DOHH2 (cell line): ENCODE measurements at regions not wholly inside any gene's neighbourhood (a gene's known extent, or its start where the extent isn't known, plus 50 kb on each side); places are given as distances from the start of the nearest gene placed in this dataset.

Experiments
- H3F3A ChIP-seq: fragments of 200-600 bp; sonication (generic), shearing (Covaris generic); 2 replicates; pipeline ENCODE4 v1.6.0; 2016; ENCODE audit warnings: antibody characterized with exemption, mild to moderate bottlenecking; ENCODE audit not compliant: control insufficient read depth, insufficient read depth
- H3K27ac ChIP-seq: fragments of 200-600 bp; sonication (generic); 2 replicates; pipeline ENCODE4 v1.5.1; 2014; ENCODE audit warnings: low read depth, mild to moderate bottlenecking, low read length, moderate library complexity
- H3K27me3 ChIP-seq: fragments of 200-600 bp; sonication (generic); 2 replicates; pipeline ENCODE4 v1.6.1; 2014; ENCODE audit warnings: mild to moderate bottlenecking, low read length, mixed read lengths; ENCODE audit not compliant: control insufficient read depth
- H3K36me3 ChIP-seq: fragments of 200-600 bp; sonication (generic); 2 replicates; pipeline ENCODE4 v1.6.1; 2014; ENCODE audit warnings: mild to moderate bottlenecking, low read length, moderate library complexity, mixed read lengths; ENCODE audit not compliant: control insufficient read depth
- H3K4me1 ChIP-seq: fragments of 200-600 bp; sonication (generic); 2 replicates; pipeline ENCODE4 v1.6.1; 2014; ENCODE audit warnings: mild to moderate bottlenecking, low read length, mixed read lengths; ENCODE audit not compliant: control insufficient read depth
- H3K4me2 ChIP-seq: fragments of 200-600 bp; sonication (generic); 2 replicates; pipeline ENCODE4 v1.6.0; 2014; ENCODE audit warnings: mild to moderate bottlenecking, low read length, moderate library complexity
- H3K4me3 ChIP-seq: fragments of 200-600 bp; sonication (generic); 2 replicates; pipeline ENCODE4 v1.5.1; 2014; ENCODE audit warnings: mild to moderate bottlenecking, low read length, mixed read lengths
- H3K79me2 ChIP-seq: fragments of 200-600 bp; sonication (generic); 2 replicates; pipeline ENCODE4 v1.6.1; 2014; ENCODE audit warnings: mild to moderate bottlenecking, low read length, mixed read lengths; ENCODE audit not compliant: control insufficient read depth
- H3K9me2 ChIP-seq: fragments of 200-600 bp; sonication (generic); replicated peaks from 2 replicates; pipeline ENCODE4 v1.6.1; 2014; ENCODE audit warnings: mild to moderate bottlenecking, low read length, mixed read lengths; ENCODE audit not compliant: control insufficient read depth
- H3K9me3 ChIP-seq: fragments of 200-600 bp; sonication (generic); 2 replicates; pipeline ENCODE4 v1.6.1; 2014; ENCODE audit warnings: antibody characterized with exemption, low read length, mixed read lengths; ENCODE audit not compliant: control insufficient read depth, insufficient read depth
- H4K20me1 ChIP-seq: fragments of 200-600 bp; sonication (generic); 2 replicates; pipeline ENCODE4 v1.6.0; 2014; ENCODE audit warnings: low read depth, mild to moderate bottlenecking, antibody characterized with exemption, low read length, moderate library complexity; ENCODE audit not compliant: control insufficient read depth, insufficient read depth
- EZH2phosphoT487 ChIP-seq: fragments of 200-600 bp; sonication (generic); IDR thresholded peaks from 2 replicates; pipeline ENCODE4 v1.6.1; 2017; ENCODE audit warnings: borderline replicate concordance, mild to moderate bottlenecking, antibody characterized with exemption, low read length, moderate library complexity, mixed read lengths
- TF ChIP-seq, protein P1 (sequence below): fragments of 200-600 bp; sonication (generic); IDR thresholded peaks from one replicate; pipeline ENCODE4 v1.5.1; 2014; ENCODE audit warnings: antibody characterized with exemption, mild to moderate bottlenecking, low read depth, low read length; ENCODE audit not compliant: poor library complexity, severe bottlenecking

DNA sequence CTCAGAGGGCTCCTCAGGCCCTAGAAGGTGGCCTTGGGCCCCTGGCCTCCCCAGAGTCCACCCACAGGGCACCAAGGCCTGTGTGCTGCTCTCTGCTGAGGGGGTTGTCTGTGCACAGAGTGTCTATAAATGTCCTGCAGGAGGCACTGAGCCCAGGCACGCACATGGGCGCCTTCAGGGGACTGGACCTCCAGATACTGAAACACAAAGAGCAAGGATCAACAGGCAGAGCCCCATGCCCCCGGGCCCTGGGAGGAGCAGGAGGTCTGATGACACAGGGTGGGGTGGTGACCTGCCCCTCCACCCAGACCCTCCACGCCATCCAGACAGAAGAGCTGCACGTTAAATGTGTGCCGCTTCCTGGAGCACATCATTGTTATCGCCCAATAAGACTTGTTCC lies 64.6 kb upstream of the SIMC1 start:
- Histone ChIP-seq H3K4me3 (no peak overlapping the region), H3K9me2 (no peaks in the 10 kb centered on the region), H3F3A (no peaks in the 10 kb centered on the region), H3K79me2 (no peaks in the 10 kb centered on the region), H3K27me3 (peaks cover 10% of the 10 kb centered on the region; the same call in 1 of the 2 replicates), H3K4me1 (no peaks in the 10 kb centered on the region), H3K4me2 (no peak overlapping the region), H3K27ac (no peak overlapping the region), H3K9me3 (no peaks in the 10 kb centered on the region), H3K36me3 (no peaks in the 10 kb centered on the region), H4K20me1 (no peaks in the 10 kb centered on the region)
- TF ChIP-seq EZH2phosphoT487 = no peak
- TF ChIP-seq, protein P1, sequence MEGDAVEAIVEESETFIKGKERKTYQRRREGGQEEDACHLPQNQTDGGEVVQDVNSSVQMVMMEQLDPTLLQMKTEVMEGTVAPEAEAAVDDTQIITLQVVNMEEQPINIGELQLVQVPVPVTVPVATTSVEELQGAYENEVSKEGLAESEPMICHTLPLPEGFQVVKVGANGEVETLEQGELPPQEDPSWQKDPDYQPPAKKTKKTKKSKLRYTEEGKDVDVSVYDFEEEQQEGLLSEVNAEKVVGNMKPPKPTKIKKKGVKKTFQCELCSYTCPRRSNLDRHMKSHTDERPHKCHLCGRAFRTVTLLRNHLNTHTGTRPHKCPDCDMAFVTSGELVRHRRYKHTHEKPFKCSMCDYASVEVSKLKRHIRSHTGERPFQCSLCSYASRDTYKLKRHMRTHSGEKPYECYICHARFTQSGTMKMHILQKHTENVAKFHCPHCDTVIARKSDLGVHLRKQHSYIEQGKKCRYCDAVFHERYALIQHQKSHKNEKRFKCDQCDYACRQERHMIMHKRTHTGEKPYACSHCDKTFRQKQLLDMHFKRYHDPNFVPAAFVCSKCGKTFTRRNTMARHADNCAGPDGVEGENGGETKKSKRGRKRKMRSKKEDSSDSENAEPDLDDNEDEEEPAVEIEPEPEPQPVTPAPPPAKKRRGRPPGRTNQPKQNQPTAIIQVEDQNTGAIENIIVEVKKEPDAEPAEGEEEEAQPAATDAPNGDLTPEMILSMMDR = no peak

GRCh38 chr5:176174345-176175025 lies 63.7 kb upstream of the SIMC1 start:
- TF ChIP-seq EZH2phosphoT487 = no peak
- TF ChIP-seq, protein P1 = no peak
- no peaks in the 10 kb centered on the region for H3K9me2 ChIP-seq
- no peaks in the 10 kb centered on the region for H3K79me2 ChIP-seq
- no peak overlapping the region for H3K27ac ChIP-seq
- peaks cover 7% of the 10 kb centered on the region; the same call in 1 of the 2 replicates for H3K27me3 ChIP-seq
- H3K9me3 ChIP-seq = no peaks in the 10 kb centered on the region
- no peak overlapping the region for H3K4me3 ChIP-seq
- no peaks in the 10 kb centered on the region for H3K4me1 ChIP-seq
- H3K36me3 ChIP-seq = no peaks in the 10 kb centered on the region
- no peaks in the 10 kb centered on the region for H3F3A ChIP-seq
- H3K4me2 ChIP-seq = no peak overlapping the region
- H4K20me1 ChIP-seq = no peaks in the 10 kb centered on the region

GRCh38 chr5:176175101-176175852 lies 62.9 kb upstream of the SIMC1 start:
- H4K20me1 ChIP-seq = no peaks in the 10 kb centered on the region
- H3K4me2 ChIP-seq = no peak overlapping the region
- no peaks in the 10 kb centered on the region for H3K9me3 ChIP-seq
- H3K9me2 ChIP-seq = no peaks in the 10 kb centered on the region
- H3K4me3 ChIP-seq = no peak overlapping the region
- H3K27me3 ChIP-seq = peaks cover 7% of the 10 kb centered on the region; the same call in 1 of the 2 replicates
- H3K36me3 ChIP-seq = no peaks in the 10 kb centered on the region
- no peaks in the 10 kb centered on the region for H3K4me1 ChIP-seq
- no peak for TF ChIP-seq EZH2phosphoT487
- TF ChIP-seq, protein P1 = no peak
- no peak overlapping the region for H3K27ac ChIP-seq
- no peaks in the 10 kb centered on the region for H3K79me2 ChIP-seq
- no peaks in the 10 kb centered on the region for H3F3A ChIP-seq
